Neural cell (in vitro differentiated cells): ENCODE measurements at regions not wholly inside any gene's neighbourhood (a gene's known extent, or its start where the extent isn't known, plus 50 kb on each side); places are given as distances from the start of the nearest gene placed in this dataset.

ENCODE experiments used
- H2AFZ ChIP-seq: fragments of 200-600, 300-800 bp; sonication (generic), shearing (Covaris generic); 2 replicates; pipeline ENCODE4 v1.6.0; 2014; ENCODE audit warnings: low read depth, mild to moderate bottlenecking, antibody characterized with exemption, low read length, moderate library complexity
- H3F3A ChIP-seq: fragments of 200-600 bp; shearing (Covaris generic); 2 replicates; pipeline ENCODE4 v1.6.1; 2016; ENCODE audit warnings: mild to moderate bottlenecking, moderate library complexity, mixed read lengths, antibody characterized with exemption, low read length; ENCODE audit not compliant: insufficient read depth, poor library complexity, severe bottlenecking
- H3K27ac ChIP-seq: fragments of 200-600, 300-800 bp; sonication (generic), shearing (Covaris generic); 2 replicates; pipeline ENCODE4 v1.5.1; 2014; ENCODE audit warnings: mild to moderate bottlenecking, low read length, moderate library complexity
- H3K27me3 ChIP-seq: fragments of 300-800, 200-600 bp; sonication (generic), shearing (Covaris generic); 2 replicates; pipeline ENCODE4 v1.6.0; 2014; ENCODE audit warnings: mild to moderate bottlenecking, low read depth, low read length, moderate library complexity; ENCODE audit not compliant: insufficient read depth
- H3K36me3 ChIP-seq: fragments of 300-800, 200-600 bp; sonication (generic), shearing (Covaris generic); 2 replicates; pipeline ENCODE4 v1.5.1; 2014; ENCODE audit warnings: mild to moderate bottlenecking, antibody characterized with exemption, low read length, moderate library complexity; ENCODE audit not compliant: insufficient read depth
- H3K4me2 ChIP-seq: fragments of 300-800, 200-600 bp; sonication (generic), shearing (Covaris generic); 2 replicates; pipeline ENCODE4 v1.6.0; 2014; ENCODE audit warnings: mild to moderate bottlenecking, low read length
- H3K4me3 ChIP-seq: fragments of 300-800, 200-600 bp; sonication (generic), shearing (Covaris generic); 2 replicates; pipeline ENCODE4 v1.5.1; 2014; ENCODE audit warnings: mild to moderate bottlenecking, low read length, moderate library complexity
- H3K79me2 ChIP-seq: fragments of 200-600 bp; shearing (Covaris generic); replicated peaks from 2 replicates; pipeline ENCODE4 v1.6.0; 2014; ENCODE audit warnings: mild to moderate bottlenecking, low read length, moderate library complexity; ENCODE audit not compliant: insufficient read depth
- H3K9ac ChIP-seq: fragments of 300-800, 200-600 bp; sonication (generic), shearing (Covaris generic); 2 replicates; pipeline ENCODE4 v1.6.1; 2016; ENCODE audit warnings: mild to moderate bottlenecking, low read length, mixed read lengths
- H3K9me2 ChIP-seq: fragments of 200-600 bp; shearing (Covaris generic); 2 replicates; pipeline ENCODE4 v1.6.1; 2016; ENCODE audit warnings: mild to moderate bottlenecking, low read length, mixed read lengths; ENCODE audit not compliant: insufficient read depth
- H3K9me3 ChIP-seq: fragments of 200-600, 300-800 bp; sonication (generic), shearing (Covaris generic); 2 replicates; pipeline ENCODE4 v1.6.1; 2016; ENCODE audit warnings: mild to moderate bottlenecking, mixed run types, low read length, moderate library complexity, mixed read lengths
- H4K20me1 ChIP-seq: fragments of 200-600 bp; shearing (Covaris generic); 2 replicates; pipeline ENCODE4 v1.6.1; 2016; ENCODE audit warnings: mild to moderate bottlenecking, mixed run types; ENCODE audit not compliant: insufficient read depth
- EP300 ChIP-seq: fragments of 450-650 bp; conservative IDR thresholded peaks from 2 replicates; pipeline ENCODE4 v1.6.1; 2014; ENCODE audit warnings: antibody characterized with exemption, mild to moderate bottlenecking, moderate library complexity; ENCODE audit not compliant: poor library complexity, severe bottlenecking
- EZH2 ChIP-seq: fragments of 200-600, 300-800 bp; shearing (Covaris generic), sonication (generic); IDR thresholded peaks from 2 replicates; pipeline ENCODE4 v1.6.1; 2014; ENCODE audit warnings: antibody characterized with exemption, low read length, borderline replicate concordance, mild to moderate bottlenecking; ENCODE audit not compliant: insufficient read depth, poor library complexity, severe bottlenecking
- MXI1 ChIP-seq: fragments of 450-650 bp; conservative IDR thresholded peaks from 2 replicates; pipeline ENCODE4 v1.6.1; 2014; ENCODE audit warnings: antibody characterized with exemption, mild to moderate bottlenecking; ENCODE audit not compliant: poor library complexity, severe bottlenecking
- RAD21 ChIP-seq: fragments of 450-650 bp; conservative IDR thresholded peaks from 2 replicates; pipeline ENCODE4 v1.6.1; 2014; ENCODE audit warnings: antibody characterized with exemption, mild to moderate bottlenecking, moderate library complexity
- SMC3 ChIP-seq: fragments of 450-650 bp; conservative IDR thresholded peaks from 2 replicates; pipeline ENCODE4 v1.6.1; 2014; ENCODE audit warnings: antibody characterized with exemption, mild to moderate bottlenecking, moderate library complexity; ENCODE audit not compliant: poor library complexity
- TF ChIP-seq, protein P1 (sequence below): IDR thresholded peaks from 2 replicates; pipeline ENCODE4 v1.6.1; 2012; ENCODE audit warnings: borderline replicate concordance

DNA sequence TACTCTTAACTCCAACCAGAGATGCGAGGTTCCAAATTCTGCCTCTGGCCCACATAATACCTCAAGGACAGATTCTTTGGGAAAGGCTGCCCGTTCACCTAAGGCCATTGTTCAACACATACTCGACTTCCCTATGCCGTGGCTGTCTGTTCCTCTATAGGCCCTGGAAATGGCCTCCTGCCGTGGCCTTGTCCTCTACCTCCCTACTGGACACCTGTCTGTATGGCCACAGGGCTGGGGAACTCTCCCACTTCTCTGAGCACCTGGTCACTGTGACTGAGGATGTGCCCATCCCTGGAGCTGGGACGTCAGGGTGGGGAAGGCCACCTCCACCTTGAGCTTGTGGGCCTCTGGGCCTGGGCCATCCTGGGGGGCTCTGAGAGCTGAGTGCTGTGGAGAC is 340.5 kb upstream of the B3GAT1 start:
- Histone ChIP-seq H3K27ac (no peak overlapping the region), H3K4me2 (no peak overlapping the region), H2AFZ (no peak overlapping the region), H3F3A (no peaks in the 10 kb centered on the region), H4K20me1 (no peaks in the 10 kb centered on the region), H3K36me3 (no peaks in the 10 kb centered on the region), H3K79me2 (no peaks in the 10 kb centered on the region), H3K9ac (no peak overlapping the region), H3K9me3 (no peaks in the 10 kb centered on the region), H3K27me3 (no peaks in the 10 kb centered on the region), H3K9me2 (no peaks in the 10 kb centered on the region), H3K4me3 (no peak overlapping the region)
- TF ChIP-seq SMC3 (no peak), RAD21 (no peak), EZH2 (no peak)

DNA sequence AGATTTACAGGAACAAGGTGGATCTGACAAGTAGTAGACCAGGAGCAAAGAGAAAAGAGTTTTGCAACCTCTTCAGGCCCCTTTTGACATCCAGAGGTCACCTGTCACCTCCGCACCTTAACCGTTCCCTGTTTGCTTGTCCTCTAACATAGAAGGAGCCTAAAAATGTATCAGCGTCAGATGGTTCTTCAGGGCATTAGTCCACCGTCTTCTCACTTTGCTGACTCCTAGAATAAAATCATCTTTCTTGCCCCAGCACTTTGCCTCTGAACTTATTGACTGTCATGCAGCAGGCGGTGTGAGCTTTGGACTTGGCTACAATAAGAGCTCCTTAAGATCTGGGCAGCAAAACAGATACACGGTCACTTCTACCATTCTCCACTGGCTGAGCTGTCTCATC is 339.7 kb upstream of the B3GAT1 start:
- Histone ChIP-seq H3K4me2 (no peak overlapping the region), H3K9me2 (no peaks in the 10 kb centered on the region), H3K36me3 (no peaks in the 10 kb centered on the region), H2AFZ (no peak overlapping the region), H4K20me1 (no peaks in the 10 kb centered on the region), H3F3A (no peaks in the 10 kb centered on the region), H3K9me3 (no peaks in the 10 kb centered on the region), H3K27me3 (no peaks in the 10 kb centered on the region), H3K27ac (no peak overlapping the region), H3K79me2 (no peaks in the 10 kb centered on the region), H3K9ac (no peak overlapping the region), H3K4me3 (no peak overlapping the region)
- TF ChIP-seq MXI1 = no peak
- TF ChIP-seq, protein P1, sequence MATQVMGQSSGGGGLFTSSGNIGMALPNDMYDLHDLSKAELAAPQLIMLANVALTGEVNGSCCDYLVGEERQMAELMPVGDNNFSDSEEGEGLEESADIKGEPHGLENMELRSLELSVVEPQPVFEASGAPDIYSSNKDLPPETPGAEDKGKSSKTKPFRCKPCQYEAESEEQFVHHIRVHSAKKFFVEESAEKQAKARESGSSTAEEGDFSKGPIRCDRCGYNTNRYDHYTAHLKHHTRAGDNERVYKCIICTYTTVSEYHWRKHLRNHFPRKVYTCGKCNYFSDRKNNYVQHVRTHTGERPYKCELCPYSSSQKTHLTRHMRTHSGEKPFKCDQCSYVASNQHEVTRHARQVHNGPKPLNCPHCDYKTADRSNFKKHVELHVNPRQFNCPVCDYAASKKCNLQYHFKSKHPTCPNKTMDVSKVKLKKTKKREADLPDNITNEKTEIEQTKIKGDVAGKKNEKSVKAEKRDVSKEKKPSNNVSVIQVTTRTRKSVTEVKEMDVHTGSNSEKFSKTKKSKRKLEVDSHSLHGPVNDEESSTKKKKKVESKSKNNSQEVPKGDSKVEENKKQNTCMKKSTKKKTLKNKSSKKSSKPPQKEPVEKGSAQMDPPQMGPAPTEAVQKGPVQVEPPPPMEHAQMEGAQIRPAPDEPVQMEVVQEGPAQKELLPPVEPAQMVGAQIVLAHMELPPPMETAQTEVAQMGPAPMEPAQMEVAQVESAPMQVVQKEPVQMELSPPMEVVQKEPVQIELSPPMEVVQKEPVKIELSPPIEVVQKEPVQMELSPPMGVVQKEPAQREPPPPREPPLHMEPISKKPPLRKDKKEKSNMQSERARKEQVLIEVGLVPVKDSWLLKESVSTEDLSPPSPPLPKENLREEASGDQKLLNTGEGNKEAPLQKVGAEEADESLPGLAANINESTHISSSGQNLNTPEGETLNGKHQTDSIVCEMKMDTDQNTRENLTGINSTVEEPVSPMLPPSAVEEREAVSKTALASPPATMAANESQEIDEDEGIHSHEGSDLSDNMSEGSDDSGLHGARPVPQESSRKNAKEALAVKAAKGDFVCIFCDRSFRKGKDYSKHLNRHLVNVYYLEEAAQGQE = no peak

GRCh38 chr11:134751031-134751585 is 339.1 kb upstream of the B3GAT1 start:
- Histone ChIP-seq H3K9me3 (no peaks in the 10 kb centered on the region), H3K79me2 (no peaks in the 10 kb centered on the region), H2AFZ (no peak overlapping the region), H3K27ac (no peak overlapping the region), H3K4me3 (no peak overlapping the region), H3K36me3 (no peaks in the 10 kb centered on the region), H4K20me1 (no peaks in the 10 kb centered on the region), H3K9me2 (no peaks in the 10 kb centered on the region), H3K9ac (no peak overlapping the region), H3K27me3 (no peaks in the 10 kb centered on the region), H3K4me2 (no peak overlapping the region), H3F3A (no peaks in the 10 kb centered on the region)
- no peak for TF ChIP-seq EP300
- TF ChIP-seq, protein P1 = no peak
